HG03095 (cell line): ENCODE measurements at regions not wholly inside any gene's neighbourhood (a gene's known extent, or its start where the extent isn't known, plus 50 kb on each side); places are given as distances from the start of the nearest gene placed in this dataset.
A peak's percentile ranks its signal among the peaks of the same experiment; 100 is the strongest.
"Not testable (repeated sequence)": the region's sequence is repeated elsewhere in the genome, so short reads cannot be mapped to it uniquely, and the experiment has no call there.

Source experiments
- ATAC-seq: cut with Tn5 transposase; IDR thresholded peaks from one replicate; pipeline ENCODE4 v1.9.1; 2021; ENCODE audit warnings: moderate library complexity; ENCODE audit not compliant: unreplicated experiment

DNA sequence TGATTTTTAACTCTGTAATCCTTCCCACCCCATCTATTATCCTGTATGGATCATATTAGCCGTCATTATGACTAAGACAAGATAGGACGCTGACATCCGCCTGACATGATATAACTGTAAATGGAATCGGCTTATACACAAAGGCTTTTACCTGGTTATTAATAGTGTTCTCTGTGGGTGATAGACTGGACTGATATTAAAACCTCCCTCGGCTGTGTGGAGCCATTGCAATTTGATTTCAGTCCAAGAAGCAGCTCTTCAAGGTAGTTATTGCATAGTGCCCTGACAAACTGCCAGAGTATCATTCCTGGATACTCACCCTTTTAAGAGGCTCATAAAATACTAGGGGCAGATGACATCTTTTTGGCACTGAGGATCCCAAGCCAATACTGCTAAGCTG is 226.1 kb upstream of the HNRNPA3 start:
- ATAC-seq = no peak

DNA sequence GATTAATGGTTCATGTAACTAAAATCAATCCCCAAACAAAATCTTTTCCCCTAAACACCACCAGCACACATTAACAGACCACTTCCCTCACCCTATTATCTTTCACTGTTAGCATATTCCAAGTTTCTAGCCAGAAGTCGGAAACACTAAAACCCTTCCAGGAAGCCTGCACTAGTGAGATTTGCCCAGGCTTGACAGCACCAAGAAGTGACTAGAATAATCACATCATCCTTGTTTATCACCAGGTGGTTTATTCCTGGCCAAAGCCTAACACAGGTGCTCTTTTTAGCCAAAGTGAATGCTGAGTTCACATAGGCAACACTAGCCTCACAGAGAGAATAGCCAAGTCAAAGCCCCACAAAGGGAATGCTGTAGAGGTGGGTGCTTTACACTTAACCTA is 221.2 kb upstream of the HNRNPA3 start:
- ATAC-seq = no peak

DNA sequence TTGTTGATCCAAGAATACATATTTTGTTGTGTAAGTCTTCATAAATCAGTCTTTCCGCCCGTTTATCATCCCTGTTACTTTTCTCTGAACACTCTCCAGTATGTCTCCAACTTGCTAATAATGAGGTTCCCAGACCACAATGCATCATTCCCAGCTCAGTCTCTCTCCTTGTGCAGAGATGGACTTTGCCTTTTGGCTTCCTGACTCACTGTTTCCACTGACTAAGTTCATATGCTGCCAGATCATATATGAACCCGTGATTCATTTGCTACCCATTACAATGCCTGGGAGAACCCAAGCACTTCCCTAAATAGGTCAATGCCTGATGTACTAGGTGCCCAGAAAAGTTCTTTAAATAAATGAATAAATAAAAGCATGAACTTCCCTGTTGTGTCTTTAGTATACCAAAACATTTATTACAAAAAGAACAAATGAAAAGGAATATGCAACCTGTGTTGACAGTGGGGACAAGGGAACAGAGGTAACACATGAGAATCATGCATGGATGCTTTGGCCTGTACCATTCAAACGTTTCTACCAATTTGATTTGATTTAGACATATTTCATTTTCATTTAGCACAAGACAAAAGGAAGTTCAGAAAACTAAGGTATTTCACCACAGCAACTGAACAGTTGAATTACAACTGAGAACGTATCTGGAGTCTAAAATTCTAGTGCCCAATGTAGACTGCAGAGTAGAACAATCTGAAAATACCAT is 215.4 kb upstream of the HNRNPA3 start:
- peak; percentile 60 for ATAC-seq

DNA sequence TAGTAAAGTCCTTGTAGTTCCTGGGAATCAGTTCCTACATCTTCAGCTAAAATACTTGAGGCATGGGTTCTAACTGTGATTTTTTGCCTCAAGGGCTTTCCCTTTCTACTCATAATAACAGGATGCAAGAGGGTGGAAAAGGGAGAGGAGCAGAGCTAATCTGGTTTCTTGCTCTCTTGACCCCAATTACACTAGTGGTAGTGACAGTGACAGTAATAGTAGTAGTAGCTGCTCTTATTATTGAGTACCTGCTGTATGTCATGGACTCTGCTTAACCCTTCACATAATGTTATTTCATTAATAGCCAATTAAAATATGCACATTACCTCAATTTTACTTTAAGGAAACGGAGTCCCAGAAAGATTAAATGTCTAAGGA is 214.8 kb upstream of the HNRNPA3 start:
- ATAC-seq = peak; percentile 18

DNA sequence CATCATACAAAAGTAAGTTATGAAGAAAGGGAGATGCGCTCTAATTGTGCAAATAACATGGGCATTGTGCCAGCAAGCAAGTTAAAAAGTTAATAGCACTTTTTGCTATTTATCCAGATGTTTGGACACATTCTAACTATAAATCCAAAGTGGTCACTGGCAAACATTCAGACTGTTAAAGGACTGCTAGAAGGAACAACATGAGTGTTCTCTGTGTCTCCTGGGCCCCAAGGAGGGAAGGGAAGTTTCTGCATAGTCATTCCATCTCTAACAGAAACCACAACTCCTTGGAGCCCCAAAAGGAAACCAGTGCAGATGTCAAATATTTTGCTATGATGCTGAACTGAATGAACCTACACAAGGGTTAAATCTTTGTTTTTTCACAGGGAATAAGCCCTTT is 213.3 kb upstream of the HNRNPA3 start:
- peak; percentile 51 for ATAC-seq

DNA sequence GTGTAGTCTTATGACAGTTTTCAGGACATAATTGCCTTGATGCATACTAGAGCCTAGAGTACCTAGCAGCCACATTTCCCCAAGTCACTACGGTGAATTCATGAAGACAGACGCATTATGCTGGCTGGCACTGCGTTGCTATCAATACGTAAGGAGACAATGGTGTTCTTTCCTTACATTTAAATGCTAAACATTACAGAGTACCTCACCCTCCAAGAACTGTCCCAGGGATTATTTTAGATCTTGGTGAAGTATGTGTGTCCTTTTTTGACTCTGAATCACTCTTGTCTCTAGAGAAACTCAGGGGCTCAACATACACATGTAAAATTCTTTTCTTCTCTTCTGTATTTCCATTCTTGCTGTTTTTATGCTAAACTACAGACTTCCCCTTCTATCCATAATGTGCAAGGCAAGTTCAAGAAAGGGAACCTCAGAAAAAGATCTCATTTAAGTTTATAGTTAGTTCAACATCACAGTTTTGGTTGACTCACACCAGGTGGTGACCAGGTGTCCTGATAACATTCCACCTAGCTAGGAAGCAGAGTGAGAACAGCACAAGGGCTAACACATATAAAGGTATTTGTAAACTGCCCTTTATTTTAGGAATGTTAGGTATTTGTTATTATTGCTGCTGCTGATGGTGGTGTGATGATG is 212.4 kb upstream of the HNRNPA3 start:
- ATAC-seq = no peak

DNA sequence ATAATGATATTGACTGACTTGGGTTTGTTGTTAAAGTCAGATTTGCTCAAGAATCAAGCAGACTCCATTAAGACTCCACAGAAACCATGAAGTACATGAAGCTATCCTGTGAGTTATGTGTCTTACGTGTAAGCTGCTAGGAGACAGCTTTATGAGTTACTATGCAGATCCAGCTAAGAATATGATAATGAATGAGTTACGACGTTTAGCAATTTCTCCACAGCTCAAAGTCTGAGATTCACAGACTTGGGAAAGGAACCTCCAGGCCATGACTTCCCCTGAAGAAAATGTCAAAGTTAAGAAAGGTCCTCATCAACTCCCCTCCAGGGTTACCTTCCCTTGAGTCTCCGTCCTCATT is 211.9 kb upstream of the HNRNPA3 start:
- no peak for ATAC-seq

DNA sequence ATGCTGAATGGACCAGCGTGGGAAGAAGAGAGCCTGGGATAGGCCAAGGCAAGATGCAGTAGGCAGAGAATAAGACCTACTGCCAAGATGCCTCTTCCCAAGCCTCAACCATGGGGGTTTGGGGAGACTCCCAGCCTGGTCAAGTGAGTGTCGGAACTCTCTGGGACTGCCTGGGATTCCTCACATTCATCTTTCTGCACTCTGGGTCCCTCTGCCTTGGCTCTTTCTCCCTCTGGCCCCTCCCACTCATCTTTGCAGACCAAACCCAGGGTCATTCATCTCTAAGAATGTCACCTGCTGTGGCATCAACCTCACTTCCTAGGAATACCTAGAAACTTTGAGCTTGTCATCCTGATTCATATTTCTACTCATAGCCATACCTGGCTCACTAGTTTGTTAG is 211.3 kb upstream of the HNRNPA3 start:
- ATAC-seq = no peak

DNA sequence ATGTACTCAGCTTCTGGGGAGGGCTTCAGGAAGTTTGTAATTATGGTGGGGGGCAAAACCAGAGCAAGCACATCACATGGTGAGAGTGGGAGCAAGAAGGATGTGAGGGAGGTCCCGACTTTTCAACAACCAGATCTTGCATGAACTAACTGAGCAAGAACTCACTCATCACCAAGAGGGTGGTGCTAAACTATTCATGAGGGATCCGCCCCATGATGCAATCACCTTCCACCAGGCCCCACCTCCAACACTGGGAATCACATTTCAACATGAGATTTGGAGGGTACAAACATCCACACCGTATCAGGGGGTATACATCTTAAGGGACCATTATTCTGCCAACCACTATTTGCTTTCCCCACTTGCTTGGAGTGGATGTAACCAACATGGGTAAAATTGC is 209.6 kb upstream of the HNRNPA3 start:
- ATAC-seq = no peak

DNA sequence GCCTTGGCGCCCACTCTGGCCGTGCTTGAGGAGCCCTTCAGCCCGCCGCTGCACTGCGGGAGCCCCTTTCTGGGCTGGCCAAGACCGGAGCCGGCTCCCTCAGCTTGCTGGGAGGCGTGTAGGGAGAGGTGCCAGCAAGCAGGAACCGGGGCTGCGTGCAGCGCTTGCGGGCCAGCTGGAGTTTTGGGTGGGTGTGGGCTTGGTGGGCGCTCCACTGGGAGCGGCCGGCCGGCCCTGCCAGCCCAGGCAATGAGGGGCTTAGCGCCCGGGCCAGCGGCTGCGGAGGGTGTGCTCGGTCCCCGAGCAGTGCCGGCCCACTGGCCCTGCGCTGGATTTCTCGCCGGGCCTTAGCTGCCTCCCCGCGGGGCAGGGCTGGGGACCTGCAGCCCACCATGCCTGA is 204.9 kb upstream of the HNRNPA3 start:
- ATAC-seq = not testable (repeated sequence)

DNA sequence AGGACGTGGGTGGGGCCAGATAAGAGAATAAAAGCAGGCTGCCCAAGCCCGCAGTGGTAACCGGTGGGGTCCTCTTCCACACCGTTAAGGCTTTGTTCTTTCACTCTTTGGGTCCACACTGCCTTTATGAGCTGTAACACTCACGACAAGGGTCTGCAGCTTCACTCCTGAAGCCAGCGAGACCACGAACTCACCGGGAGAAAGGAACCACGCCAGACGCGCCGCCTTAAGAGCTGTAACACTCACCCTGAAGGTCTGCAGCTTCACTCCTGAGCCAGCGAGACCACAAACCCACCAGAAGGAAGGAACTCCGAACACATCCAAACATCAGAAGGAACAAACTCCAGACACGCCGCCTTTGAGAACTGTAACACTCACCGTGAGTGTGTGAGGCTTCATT is 203.9 kb upstream of the HNRNPA3 start:
- not testable (repeated sequence) for ATAC-seq

DNA sequence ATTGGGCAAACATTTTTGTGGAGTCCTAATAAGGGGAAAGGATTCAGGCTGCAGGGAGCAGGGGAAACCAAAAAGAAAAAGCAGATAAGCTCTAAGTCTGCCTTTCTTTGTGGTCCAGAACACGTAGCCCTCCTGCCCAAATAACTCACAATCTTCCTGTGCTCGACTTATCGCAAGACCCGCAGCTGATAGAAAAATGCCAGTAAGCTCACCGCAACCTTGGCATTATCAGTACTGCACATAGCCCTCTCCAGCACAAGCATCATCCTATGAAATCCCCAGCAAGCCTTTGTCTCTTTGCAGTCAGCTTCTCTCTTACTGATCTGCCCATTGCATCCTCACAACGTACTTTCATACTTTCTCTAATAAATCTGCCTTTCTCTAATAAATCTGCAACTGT is 202.4 kb upstream of the HNRNPA3 start:
- no peak for ATAC-seq

DNA sequence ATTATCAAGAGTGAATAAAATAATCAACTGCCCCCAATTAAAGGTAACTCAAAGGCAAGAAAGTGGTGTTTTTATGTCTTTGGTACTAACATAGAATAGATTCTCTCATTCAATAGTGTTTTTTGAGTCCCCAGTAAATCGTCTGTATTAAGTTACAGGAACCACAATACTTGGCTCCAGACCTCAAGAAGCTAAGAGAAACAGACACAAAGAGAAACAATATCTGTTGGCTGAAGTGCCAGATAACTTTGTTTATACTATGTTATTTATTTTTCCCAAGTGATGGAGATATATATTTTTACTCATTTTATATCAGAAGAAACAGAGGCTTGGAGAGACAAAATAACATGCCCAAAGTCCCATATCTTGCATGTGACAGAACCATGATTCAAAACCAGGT is 201.7 kb upstream of the HNRNPA3 start:
- ATAC-seq = no peak

DNA sequence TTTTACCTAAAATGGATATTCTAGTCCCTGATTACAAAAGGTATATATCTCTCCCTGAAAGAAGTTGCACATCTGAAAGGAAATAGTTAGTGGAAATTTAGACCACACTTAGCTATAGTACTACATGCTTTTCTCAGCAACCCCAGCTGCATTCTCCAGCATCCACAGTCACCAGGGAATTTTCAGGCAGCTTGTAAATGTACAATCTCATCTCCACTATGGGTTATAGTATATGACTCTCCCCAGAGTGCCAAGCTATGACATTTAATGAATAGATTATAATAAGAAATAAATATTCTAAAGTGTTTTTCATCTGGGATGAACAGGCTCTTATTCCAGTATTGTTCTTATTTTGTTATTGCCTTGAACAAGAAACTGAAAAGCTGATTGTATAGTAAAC is 197.6 kb upstream of the HNRNPA3 start:
- ATAC-seq = no peak

DNA sequence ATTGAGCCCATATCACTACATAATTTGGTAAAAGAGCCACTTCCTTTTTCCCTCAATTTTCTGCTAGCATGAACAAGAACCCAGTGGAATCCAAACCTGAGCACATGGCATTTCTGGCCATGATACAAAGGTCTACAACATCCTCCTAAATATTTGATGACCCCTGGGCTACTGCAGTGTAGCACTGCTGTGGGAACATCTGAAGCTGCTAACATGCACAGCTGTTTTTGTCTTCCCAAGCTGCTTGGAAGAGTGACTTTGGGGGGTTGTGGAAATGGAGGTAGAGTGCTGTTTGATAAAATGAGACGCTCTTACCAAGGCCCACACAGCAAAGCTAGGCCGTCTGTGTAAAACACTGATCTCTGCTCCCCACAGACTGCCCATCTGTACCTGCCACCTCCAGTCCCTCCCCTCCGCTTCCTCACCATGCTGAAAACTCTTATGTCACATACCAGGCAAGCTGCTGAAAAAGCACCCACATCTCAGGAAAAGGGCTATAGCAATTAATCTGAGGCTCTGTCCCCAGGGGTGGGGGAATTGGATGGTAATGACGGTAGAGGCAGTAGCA is 197.2 kb upstream of the HNRNPA3 start:
- no peak for ATAC-seq

DNA sequence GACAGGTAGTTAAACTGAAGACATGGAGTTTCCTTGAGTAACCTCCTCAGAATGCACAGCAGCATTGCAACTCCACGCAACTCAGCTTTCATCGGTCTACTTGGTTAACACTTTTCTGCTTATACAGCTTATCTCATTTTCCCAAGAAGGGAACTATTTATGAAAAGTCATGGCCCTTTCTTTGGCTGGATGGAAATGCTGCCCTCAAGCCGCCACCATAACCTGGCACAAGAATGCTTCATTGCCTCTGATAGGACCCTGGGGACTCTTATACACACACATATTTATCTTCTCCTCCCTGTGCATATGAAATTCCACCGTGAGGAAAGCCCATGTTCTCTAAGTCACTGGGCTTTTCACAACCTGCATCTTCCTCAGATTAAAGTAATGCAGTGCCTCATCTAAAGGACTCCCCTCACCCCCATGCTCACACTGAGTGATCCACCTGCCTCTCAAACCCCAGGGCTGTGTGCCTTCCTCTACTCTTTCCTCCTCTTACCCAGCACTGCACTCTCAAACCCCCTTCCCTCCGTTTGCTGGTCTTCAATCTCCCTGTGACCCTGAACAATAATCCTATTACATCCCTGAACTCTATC is 192.0 kb upstream of the HNRNPA3 start:
- ATAC-seq = no peak

DNA sequence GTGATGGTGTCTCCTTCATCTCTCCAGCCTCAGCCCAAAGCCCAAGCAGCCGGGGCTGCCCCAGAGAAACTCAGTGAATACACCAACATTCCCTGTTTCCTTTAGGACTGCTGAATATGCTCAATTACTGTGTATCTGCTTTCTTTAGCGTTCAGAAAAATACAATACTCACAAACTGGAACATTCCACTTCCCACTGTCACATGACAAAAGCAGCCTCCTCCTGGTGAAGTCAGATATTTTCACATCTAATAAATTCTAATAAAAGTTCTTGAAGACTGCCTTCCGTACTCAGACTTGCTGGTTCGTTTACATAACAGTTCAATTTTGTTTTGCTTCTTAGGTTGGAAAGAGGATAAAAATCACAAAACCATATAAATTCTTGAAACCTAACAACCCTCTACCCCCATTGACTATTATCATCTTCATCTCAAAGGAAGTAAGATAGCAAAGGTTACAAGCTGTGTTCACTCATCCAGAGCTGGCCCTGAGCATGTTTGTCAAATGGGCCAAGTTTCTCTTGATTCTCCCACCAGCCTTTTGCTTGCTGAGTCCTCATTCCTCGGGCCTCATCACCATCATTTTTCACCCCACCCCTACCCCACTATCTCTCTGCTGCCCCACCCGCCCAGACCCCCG is 190.8 kb upstream of the HNRNPA3 start:
- ATAC-seq = no peak

DNA sequence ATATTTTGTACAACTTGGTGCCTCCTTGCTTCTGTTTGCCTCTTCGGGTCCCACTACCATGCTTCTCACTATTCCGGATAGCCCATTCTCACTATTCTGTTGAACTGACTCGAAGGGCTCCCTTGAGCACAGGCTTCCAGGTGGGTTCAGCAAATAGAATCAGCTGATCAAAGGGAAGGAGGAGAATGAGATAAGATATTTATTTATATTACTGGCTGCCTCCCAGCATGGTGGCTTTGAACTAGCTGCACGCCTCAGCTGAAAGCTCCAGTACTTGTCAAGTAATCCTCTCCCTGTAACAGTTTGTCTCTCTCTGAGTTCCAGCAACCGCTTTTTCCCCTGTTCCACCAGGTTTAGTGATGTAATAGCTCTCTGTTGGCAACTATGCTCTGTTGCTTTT is 187.8 kb upstream of the HNRNPA3 start:
- ATAC-seq = no peak

DNA sequence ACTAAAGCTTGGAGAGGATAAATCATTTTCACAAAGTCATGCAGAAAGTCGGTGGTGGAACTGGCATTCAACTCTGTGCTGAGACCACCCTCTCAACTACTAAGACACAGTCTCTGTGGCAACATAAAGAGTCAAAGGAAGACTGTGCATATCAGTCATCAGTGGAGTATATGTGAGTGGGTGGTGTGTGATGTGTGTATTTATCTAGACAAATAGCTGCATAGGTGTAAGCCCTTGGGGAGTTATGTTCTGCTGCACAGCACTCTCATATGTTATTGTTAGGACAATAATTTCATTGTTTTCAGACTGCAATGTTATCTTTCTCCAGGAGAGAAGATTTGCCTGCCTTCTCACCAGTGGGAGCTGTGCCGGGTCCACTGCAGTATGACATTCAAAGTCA is 186.3 kb upstream of the HNRNPA3 start:
- no peak for ATAC-seq

DNA sequence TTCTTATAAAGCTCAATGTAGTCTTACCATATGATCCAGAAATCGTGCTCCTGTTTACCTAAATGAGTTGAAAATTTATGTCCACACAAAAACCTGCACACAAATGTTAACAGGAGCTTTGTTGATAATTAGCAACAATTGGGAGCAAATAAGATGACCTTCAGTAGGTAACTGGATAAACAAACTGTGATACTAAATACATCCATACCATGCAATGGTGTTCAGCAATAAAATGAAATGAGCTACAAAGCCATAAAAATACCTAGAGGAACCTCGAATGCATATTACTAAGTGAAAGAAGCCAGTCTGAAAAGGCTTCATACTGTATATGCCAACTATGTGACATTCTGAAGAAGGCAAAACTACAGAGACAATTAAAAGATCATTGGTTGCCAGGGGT is 185.6 kb upstream of the HNRNPA3 start:
- ATAC-seq = no peak

DNA sequence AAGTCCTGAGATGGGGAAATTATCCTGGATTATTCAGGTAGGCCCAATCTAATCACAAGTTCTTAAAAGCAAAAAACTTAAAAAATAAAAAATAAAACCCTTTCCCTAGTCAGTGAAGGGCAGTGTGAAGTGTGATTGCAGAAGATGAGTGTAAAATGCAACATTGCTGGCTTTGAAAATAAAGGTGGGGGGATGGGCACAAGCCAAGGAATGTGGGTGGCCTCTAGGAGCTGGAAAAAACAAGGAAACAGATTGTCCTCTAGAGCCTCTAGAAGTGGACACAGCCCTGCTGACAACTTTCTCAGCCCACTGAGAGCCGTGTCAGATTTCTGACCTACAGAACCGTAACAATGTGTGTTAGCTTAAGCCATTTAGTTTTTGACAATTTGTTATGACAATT is 184.3 kb upstream of the HNRNPA3 start:
- no peak for ATAC-seq

DNA sequence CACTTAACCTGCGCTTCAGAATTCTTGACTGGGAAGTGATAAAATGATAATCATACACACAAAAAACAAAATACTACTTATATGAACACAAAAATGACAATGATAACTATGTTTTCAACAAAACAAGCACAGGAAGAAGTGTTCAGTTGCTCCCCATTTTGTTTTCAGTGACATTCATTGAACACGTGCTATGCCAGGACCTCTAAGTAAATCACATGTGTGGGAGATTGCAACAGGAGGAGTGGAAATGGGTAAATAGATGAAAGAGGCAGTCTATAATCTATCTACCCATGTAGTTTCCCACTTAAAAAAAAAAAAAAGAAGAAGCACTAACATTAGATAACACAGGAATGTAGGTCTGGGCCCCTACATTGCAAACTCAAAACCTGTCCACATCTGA is 183.5 kb upstream of the HNRNPA3 start:
- no peak for ATAC-seq
